AG09319 (cell line): ENCODE measurements at regions not wholly inside any gene's neighbourhood (a gene's known extent, or its start where the extent isn't known, plus 50 kb on each side); places are given as distances from the start of the nearest gene placed in this dataset.

Experiments used
- DNase-seq: peaks from one replicate; pipeline ENCODE4 v3.0.0-alpha.2; 2010; ENCODE audit warnings: low read depth; ENCODE audit errors: extremely low read depth
- TF ChIP-seq, protein P1 (sequence below): IDR thresholded peaks from 2 replicates; pipeline ENCODE4 v1.5.1; 2011; ENCODE audit warnings: low read depth, mild to moderate bottlenecking, inconsistent platforms, low read length, moderate library complexity

- DNase-seq = no peak
- TF ChIP-seq, protein P1, sequence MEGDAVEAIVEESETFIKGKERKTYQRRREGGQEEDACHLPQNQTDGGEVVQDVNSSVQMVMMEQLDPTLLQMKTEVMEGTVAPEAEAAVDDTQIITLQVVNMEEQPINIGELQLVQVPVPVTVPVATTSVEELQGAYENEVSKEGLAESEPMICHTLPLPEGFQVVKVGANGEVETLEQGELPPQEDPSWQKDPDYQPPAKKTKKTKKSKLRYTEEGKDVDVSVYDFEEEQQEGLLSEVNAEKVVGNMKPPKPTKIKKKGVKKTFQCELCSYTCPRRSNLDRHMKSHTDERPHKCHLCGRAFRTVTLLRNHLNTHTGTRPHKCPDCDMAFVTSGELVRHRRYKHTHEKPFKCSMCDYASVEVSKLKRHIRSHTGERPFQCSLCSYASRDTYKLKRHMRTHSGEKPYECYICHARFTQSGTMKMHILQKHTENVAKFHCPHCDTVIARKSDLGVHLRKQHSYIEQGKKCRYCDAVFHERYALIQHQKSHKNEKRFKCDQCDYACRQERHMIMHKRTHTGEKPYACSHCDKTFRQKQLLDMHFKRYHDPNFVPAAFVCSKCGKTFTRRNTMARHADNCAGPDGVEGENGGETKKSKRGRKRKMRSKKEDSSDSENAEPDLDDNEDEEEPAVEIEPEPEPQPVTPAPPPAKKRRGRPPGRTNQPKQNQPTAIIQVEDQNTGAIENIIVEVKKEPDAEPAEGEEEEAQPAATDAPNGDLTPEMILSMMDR = no peak
Measured at GRCh38 chr4:93981594-93981993, 153.0 kb downstream of the ATOH1 start.

DNA sequence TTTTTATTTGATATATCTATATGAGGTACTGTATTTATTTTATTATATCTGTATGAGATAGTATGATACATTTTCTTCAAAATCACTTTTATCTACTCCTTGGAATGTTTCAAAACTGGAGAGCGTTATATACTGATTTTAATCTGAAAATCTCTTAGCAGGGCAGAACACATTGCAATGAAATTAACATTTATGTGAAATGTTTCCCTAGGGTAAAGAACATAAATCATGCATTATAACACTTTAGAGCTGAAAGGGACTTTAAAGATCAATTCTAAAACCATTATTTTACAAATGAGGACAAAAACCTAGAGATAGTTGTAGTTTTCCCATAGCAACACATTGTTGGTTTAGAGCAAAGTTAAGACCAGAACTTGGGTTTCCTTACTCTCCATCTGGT lies 153.7 kb downstream of the ATOH1 start:
- DNase-seq = no peak
- TF ChIP-seq, protein P1 = no peak

DNA sequence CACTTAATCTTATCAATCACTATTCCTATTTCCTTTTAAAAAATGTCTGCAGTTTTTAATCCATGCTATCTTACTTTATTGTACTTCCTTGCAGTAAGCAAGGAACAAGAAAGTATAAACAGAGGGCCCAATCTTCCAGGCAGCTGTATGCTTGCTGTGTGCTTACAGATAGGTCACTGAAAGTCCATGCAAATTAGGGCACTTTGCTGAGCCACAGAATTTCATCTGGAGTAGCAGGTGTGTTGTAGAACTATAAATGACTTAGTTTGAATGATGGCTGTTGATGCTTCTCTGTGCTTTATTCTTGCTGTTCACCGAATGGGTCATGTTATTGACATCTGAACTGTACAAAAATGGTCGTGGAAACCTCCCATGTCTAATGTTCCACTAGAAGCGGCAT lies 154.6 kb downstream of the ATOH1 start:
- TF ChIP-seq, protein P1 = no peak
- DNase-seq = no peak

DNA sequence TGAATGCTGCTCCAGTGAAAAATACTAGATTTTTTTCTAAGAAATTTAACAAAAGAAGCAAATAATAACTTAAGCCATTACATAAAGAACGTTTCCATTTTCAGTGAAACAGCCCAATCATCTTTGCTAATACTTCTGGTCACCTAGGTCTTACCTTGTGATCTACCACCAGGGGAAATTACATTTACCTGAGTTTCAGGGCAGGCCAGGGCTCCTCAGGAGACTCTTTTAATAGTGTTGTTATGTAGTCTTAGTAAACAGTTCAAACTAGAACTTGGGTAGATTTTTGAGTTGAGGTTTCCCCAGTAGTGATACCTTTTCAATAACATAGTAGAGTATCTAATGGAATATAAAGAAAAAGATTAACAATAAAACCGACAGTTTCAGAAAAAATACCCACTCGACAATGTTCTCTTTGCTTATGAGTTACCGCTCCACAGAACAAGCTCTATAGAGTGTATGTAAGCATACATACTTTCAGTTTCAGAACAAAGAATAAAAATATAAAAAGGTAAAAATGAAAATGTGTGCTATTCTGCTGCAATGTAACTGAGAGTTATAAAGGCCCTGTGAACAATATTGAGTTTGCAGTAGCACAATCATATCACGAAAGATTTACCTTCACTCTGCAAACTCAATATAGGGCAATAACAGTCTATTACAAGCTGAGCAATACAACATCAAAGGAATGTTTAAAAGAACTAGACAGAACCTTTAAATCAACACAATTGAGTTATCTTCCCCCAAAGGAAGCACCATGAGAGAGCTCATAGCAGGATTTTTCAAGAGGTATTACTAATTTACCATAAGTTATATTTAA lies 165.8 kb downstream of the ATOH1 start:
- TF ChIP-seq, protein P1 = no peak
- DNase-seq = no peak

- DNase-seq = no peak
- TF ChIP-seq, protein P1 = no peak
Measured at GRCh38 chr4:93996895-93997294, 168.3 kb downstream of the ATOH1 start.

DNA sequence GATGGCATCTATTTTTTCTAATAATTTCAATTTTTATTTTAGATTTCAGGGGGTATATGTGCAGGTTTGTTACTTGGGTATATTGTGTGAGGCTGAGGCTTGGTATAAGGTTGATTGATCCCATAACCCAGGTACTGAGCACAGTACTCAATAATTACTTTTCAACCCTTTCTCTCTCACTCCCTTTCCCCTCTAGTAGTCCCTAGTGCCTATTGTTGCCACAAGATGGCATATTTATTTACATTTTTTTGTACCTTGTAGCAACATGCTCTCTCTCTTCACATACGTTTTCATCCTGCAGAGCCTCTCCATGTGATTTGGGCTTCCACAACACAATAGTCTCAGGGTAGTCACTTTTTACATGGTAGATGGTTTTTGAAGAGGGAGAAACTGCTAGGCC lies 172.0 kb downstream of the ATOH1 start:
- TF ChIP-seq, protein P1 = no peak

DNA sequence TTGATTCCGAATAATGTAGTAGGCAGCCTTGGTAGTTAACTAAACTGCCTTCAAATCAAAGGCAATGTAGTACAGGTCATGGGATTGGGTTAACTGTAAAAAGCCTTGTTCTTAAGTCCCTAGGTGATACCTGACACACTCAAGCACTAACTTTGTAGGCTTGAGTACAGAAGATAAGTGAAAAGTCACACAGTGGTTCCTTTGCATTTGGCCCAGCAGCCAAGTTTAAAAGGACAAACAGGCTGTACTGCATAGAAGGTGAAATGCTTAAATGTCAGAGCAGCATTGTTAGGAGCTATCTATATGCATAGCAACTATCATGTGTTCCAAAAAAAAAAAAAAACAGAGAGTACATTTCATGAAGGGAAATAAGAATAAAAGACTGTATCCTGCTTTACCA lies 178.4 kb downstream of the ATOH1 start:
- TF ChIP-seq, protein P1 = no peak
- no peak for DNase-seq

More for the DNA sequence above, 172.0 kb downstream of the ATOH1 start:
- no peak for DNase-seq
